Activated naive CD8-positive, alpha-beta T cell treated with anti-CD3 and anti-CD28 coated beads, Interleukin-2, amount 50 U/mL, for 24 hours (primary cell): ENCODE measurements at regions not wholly inside any gene's neighbourhood (a gene's known extent, or its start where the extent isn't known, plus 50 kb on each side); places are given as distances from the start of the nearest gene placed in this dataset.

ENCODE experiments used
- ATAC-seq: fragments of 150-1000 bp; cut with Tn5 transposase; one replicate; pipeline ENCODE4 v1.10.0; 2021
- DNase-seq: peaks from one replicate; pipeline ENCODE4 v3.0.0; 2021
- H3K27ac Mint-ChIP-seq: one replicate; pipeline ENCODE4 v1.8.0; 2021; ENCODE audit warnings: mild to moderate bottlenecking, mixed read lengths
- H3K27me3 Mint-ChIP-seq: one replicate; pipeline ENCODE4 v1.8.0; 2021; ENCODE audit warnings: mixed read lengths
- H3K36me3 Mint-ChIP-seq: one replicate; pipeline ENCODE4 v1.8.0; 2021; ENCODE audit warnings: low read depth, mixed read lengths
- H3K4me1 Mint-ChIP-seq: one replicate; pipeline ENCODE4 v1.8.0; 2021; ENCODE audit warnings: mixed read lengths
- H3K4me3 Mint-ChIP-seq: one replicate; pipeline ENCODE4 v1.8.0; 2021; ENCODE audit warnings: mild to moderate bottlenecking, moderate library complexity, mixed read lengths
- H3K9me3 Mint-ChIP-seq: one replicate; pipeline ENCODE4 v1.8.0; 2021; ENCODE audit warnings: mixed read lengths

DNA sequence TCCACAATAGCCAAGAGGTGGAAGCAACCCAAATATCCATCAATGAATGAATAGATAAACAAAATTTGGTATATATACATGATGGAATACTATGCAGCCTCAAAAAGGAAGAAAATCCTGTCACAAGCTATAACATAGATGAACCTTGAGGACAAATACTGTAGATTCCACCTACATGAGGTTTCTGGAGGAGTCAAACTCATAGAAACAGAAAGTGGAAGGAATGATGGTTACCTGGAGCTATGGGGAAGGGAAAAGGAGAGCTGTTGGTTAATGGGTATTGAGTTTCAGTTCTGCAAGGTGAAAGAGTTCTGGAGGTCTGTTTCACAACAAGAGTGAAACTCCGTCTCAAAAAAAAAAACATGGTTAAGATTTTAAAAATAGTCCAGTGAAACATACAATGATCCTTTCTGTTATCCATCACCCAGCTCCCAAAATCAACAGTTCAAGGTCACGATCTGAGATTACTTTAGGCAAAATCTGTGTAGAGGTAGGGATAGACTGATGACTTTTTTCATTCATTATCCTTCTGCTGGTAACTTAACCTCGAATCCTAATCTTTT, 80.8 kb upstream of the HNRNPU start:
- Mint-ChIP-seq H3K27me3 (no peaks in the 10 kb centered on the region), H3K9me3 (peaks cover 4% of the 10 kb centered on the region), H3K27ac (peak overlapping the region; percentile 46), H3K36me3 (no peaks in the 10 kb centered on the region), H3K4me3 (no peak overlapping the region), H3K4me1 (peaks cover 5% of the 10 kb centered on the region)
- ATAC-seq (peak; percentile 33), DNase-seq (no peak)

DNA sequence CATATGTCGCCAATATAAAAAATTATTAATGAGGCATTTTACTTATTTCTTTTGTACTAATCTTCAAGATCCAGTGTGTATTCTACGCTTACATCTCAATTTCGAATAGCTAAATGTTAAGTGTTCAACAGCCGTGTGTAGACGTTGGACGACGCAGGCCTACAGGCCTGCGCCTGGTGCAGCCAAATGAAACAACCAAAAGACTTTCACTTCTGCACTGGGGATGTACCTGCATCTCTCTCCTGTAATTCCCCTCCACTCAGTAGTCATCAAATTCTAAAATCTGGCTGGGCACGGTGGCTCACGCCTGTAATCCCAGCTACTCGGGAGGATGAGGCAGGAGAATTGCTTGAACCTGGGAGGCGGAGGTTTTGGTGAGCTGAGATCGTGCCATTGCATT, 76.8 kb upstream of the HNRNPU start:
- Mint-ChIP-seq H3K4me3 (no peak overlapping the region), H3K27me3 (peaks cover 1% of the 10 kb centered on the region), H3K36me3 (no peaks in the 10 kb centered on the region), H3K27ac (peak overlapping the region; percentile 22), H3K4me1 (peaks cover 5% of the 10 kb centered on the region), H3K9me3 (peaks cover 4% of the 10 kb centered on the region)
- peak; percentile 52 for ATAC-seq
- DNase-seq: no peak

- Mint-ChIP-seq H3K27ac (no peak overlapping the region), H3K4me1 (peaks cover 1% of the 10 kb centered on the region), H3K9me3 (no peaks in the 10 kb centered on the region), H3K27me3 (peaks cover 1% of the 10 kb centered on the region), H3K36me3 (no peaks in the 10 kb centered on the region), H3K4me3 (no peak overlapping the region)
- no peak for ATAC-seq
- no peak for DNase-seq
Measured at GRCh38 chr1:244937099-244937498, 72.8 kb upstream of the HNRNPU start.

DNA sequence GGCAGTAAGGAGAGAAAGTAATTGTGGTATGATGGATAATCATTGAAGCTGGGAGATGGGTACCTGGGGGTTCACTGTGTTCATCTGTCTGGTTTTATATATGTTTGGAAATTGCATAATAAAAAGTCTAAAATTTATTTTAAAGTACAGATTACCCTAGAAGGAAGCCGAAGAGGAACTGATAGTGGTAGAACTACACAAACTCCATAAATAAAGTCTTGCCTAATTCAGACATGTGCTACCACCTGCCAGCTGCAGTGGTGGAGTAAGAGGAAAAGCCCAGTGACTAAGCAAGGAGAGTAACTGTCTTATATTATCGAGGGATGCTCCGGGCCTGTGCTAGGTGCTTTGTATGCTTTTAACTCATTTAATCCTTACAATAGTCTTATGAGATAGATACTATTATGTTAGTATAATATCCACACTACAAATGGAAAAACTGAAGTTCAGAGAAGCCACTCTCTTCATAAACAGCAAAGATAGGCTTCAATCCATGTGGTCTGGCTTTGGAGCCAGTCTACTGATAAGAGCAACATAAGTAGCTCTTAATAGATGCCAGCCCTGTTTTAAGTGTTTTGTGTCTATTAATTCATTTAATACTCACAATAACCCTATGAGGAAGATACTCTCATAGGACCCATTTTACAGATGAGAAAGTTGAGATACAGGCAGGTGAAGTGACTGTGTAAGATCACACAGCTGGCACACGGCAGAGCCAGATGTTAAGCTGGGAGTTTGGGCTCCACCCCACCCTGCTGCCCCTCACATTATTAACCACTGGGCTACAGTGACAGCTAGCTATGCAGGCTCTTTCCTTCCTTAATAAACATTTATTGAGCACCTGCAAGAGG, 56.8 kb upstream of the HNRNPU start:
- H3K36me3 Mint-ChIP-seq: no peaks in the 10 kb centered on the region
- no peaks in the 10 kb centered on the region for H3K9me3 Mint-ChIP-seq
- no peak overlapping the region for H3K27ac Mint-ChIP-seq
- no peak overlapping the region for H3K4me3 Mint-ChIP-seq
- H3K27me3 Mint-ChIP-seq: peaks cover 3% of the 10 kb centered on the region
- no peak for DNase-seq
- ATAC-seq: no peak
- H3K4me1 Mint-ChIP-seq: peaks cover 14% of the 10 kb centered on the region

- DNase-seq: peak; percentile 6
- ATAC-seq: peak; percentile 11
- H3K4me3 Mint-ChIP-seq: peak overlapping the region; percentile 80
- no peaks in the 10 kb centered on the region for H3K36me3 Mint-ChIP-seq
- H3K9me3 Mint-ChIP-seq: no peaks in the 10 kb centered on the region
- H3K4me1 Mint-ChIP-seq: peaks cover 14% of the 10 kb centered on the region
- H3K27ac Mint-ChIP-seq: peak overlapping the region; percentile 84
- H3K27me3 Mint-ChIP-seq: peaks cover 3% of the 10 kb centered on the region
Measured at GRCh38 chr1:244919320-244920282, 55.3 kb upstream of the HNRNPU start.

DNA sequence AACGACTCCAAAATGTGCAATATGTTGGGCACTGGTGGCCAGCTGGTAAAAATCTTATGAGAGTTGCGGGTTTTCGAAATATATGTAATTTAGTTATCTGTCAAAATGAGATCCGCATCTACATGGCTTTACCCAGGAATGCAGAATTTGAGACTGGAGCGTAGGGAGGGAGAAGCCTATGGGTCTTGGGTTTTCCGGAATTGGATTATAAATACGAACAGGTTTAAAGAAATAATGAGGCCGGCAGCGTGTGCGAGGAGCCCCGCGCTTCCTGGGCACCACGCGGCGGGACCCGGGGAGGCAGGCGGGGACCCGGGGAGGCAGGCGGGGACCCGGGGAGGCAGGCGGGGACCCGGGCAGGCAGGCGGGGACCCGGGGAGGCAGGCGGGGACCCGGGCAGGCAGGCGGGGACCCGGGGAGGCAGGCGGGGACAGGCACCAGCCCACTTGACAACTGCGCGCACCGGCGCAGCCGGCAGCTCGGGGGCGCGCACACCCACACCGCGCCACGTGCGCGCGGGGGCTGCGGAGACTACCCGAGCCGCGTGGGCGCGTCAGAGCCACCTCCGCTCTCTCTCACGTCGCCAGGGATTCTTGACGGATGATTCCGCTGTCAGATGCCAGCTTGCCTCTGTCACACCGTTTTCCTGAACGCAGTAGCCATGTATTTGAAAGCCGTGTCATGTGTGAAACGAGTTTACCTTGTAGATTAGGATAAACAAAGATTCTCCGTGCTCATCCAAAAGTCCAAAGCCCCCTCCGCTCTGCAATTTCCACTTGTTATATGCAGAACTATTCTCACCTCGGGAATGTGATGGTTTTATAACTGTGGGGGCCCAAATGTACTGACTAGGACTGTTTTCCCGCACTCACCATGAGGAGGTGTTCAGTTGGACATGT, 54.3 kb upstream of the HNRNPU start:
- Mint-ChIP-seq H3K27me3 (peaks cover 3% of the 10 kb centered on the region), H3K4me3 (peak overlapping the region; percentile 83), H3K36me3 (no peaks in the 10 kb centered on the region), H3K27ac (peak overlapping the region; percentile 92), H3K4me1 (peaks cover 14% of the 10 kb centered on the region), H3K9me3 (no peaks in the 10 kb centered on the region)
- ATAC-seq (peak; percentile 82), DNase-seq (peak; percentile 58)

GRCh38 chr1:244917073-244917670, 52.8 kb upstream of the HNRNPU start:
- H3K4me3 Mint-ChIP-seq: no peak overlapping the region
- DNase-seq (no peak), ATAC-seq (no peak)
- no peaks in the 10 kb centered on the region for H3K36me3 Mint-ChIP-seq
- no peaks in the 10 kb centered on the region for H3K9me3 Mint-ChIP-seq
- H3K27ac Mint-ChIP-seq: no peak overlapping the region
- peaks cover 14% of the 10 kb centered on the region for H3K4me1 Mint-ChIP-seq
- H3K27me3 Mint-ChIP-seq: peaks cover 3% of the 10 kb centered on the region

GRCh38 chr1:244915736-244916135, 51.4 kb upstream of the HNRNPU start:
- Mint-ChIP-seq H3K27me3 (peaks cover 3% of the 10 kb centered on the region), H3K27ac (no peak overlapping the region), H3K36me3 (no peaks in the 10 kb centered on the region), H3K9me3 (no peaks in the 10 kb centered on the region), H3K4me1 (peaks cover 14% of the 10 kb centered on the region), H3K4me3 (no peak overlapping the region)
- no peak for DNase-seq
- ATAC-seq: no peak

GRCh38 chr1:244914761-244915160, 50.4 kb upstream of the HNRNPU start:
- ATAC-seq: no peak
- no peak for DNase-seq
- Mint-ChIP-seq H3K4me3 (no peak overlapping the region), H3K36me3 (no peaks in the 10 kb centered on the region), H3K27ac (no peak overlapping the region), H3K27me3 (peaks cover under 1% of the 10 kb centered on the region), H3K4me1 (peaks cover 12% of the 10 kb centered on the region), H3K9me3 (no peaks in the 10 kb centered on the region)
